ENCODE measurements at regions not wholly inside any gene's neighbourhood (a gene's known extent, or its start where the extent isn't known, plus 50 kb on each side); places are given as distances from the start of the nearest gene placed in this dataset.

DNA sequence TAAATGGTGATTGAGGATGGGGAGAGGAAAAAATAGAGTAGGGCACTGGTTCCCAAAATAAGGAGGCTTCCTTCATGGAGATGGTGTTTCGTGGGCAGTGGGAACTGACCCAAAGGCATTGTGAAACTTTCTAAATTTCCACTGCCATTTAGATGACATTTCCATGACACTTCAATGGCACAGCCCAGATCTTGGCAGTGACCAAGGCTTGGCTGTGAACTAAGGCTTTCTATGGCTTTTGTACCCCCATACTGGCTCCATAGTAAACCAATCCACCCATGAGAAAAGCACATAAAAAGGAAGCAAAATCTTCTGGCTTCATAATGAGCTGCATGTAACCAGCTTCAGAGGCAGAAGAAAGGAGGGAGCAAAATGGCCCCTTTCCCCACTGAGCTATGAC, 321.0 kb upstream of the TLE4 start:
- no peak for DNase-seq

DNA sequence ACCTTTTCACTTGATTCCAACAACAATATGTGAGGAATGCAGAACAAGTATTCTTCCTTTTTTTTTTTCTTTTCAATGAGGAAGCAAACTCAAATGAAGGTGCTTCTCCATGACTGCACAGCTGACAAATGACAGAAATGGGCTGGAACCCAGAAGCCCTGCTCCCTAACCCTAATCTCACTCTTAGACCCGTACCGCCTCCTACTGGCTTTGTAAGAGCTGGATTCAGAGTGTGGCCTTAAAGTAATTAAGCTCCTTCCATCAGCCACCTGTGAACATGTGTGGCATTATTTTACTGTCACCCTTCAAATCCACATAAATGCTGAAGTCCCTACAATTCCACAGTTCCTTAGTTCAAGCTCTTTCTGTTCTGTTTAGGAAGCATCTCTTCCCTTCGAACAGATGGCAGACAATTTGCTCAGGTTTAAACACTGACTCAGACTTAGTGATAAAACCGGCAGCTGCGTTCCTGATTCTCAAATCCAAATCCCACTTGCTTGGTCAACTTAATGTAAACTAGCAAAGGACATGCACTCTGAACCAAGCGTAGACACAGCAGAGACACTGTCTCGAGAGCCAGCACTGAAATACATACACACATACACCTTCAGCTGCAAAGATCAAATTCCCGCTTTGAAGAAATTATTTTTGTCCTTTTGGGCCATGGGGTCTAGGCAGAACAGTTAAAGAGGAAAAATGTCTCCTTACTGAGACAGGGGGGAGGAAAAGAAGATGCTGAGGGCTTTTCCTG, 316.7 kb upstream of the TLE4 start:
- DNase-seq, result no peak

DNA sequence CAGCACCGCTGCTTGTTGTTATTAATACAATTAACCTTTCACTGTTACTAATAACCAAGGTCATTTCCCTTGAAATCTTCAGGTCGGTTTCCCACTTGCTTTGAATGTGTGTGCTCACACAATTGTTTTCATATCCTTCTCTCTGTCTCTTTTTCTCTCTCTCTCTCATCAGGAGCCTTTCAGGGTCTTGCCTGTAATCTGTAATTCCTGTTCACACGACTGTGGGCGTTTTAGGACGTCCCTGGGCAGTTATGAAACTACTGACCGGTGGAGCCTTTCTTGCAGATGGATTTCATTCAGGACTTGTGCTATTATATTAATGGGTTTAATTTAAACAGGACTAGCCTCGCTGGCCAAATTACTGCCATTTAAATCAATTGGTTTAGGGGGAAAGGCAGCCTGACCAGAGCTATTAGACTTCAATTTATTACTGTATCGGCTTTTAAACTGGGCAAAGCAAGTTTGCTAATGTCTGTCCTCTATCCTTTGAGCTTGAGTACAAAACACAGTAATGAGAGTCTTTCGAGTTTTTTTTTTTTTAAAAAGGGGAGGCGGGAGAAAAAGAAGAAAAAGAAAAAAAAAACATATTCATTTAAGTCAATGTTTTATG, 316.0 kb upstream of the TLE4 start:
- DNase-seq, result no peak

DNA sequence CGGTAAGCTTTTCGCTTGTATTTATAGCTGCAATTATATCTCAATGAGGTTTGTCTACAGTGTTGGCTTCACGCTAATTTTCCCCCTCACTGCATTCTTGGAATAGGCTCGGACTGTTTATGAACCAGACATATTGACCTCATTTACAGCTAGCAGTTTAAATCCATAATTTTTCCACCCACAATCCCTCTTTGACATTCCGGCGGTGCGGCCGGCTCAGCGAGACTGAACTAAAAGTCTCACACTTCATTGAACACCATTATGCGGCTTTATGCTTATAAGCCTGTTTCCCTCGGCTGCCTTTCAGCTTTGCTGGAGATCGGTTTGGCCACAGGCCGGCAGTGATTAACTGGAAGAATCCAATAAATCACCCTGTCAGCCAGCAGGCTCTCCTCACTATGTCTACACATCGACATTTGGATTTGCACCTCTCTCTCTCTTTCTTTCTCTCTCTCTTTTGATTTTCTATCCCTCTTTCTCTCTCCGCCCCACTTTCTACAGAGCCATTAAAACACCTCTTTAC, 315.0 kb upstream of the TLE4 start:
- peak; percentile 77 for DNase-seq

DNA sequence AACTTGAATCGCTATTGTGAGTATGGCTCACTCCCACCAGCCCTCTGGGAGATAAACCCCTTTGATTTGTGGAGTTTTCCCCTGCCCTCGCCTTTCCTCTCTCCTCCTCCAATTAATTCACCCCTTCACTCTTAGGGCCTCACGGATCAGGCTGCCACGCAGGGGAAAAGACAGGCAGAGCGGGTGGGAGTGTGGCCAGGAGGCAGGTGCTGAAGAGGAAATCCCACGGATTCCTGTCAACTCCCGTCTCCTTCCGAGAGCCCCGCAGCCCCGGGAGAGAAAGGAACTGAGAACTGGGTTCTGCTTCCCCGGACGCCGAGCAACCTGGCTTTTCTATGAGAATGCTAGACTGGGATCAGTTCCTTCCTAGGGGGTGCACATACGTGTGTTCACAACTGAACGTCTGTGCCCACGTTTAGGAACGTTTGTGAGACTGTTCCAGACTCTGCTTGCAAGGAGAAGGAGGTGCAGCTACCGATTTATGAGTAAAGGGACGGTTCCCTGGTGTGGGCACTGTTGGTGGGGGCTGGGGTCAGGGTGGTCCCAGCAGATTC, 314.5 kb upstream of the TLE4 start:
- no peak for DNase-seq

DNA sequence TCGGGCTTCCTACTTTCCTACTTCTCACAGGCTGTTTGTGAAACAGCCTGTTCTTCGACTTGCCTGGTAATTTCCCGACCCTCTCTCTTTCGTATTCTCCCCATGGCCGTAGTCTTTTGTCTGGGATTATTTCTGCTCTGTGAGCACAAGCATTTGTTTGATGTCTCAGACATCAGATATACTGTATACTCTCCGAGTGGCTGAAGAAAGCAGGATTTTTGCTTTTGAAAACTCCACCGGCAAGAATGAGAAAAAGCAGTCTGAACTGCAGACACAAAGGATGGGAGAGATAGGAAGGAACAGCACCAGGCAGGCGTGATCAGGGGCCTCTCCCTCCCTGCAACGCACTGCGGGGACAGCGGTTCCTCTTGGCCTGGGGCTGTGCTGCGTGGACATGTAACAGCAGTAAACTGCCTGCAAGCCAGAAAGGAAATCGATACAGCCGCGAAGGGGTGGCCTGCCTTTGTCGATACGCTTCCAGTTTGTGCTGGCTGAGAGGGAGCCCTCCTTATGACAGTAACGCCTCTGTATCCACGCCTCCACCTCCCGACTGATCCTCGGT, 313.9 kb upstream of the TLE4 start:
- no peak for DNase-seq

DNA sequence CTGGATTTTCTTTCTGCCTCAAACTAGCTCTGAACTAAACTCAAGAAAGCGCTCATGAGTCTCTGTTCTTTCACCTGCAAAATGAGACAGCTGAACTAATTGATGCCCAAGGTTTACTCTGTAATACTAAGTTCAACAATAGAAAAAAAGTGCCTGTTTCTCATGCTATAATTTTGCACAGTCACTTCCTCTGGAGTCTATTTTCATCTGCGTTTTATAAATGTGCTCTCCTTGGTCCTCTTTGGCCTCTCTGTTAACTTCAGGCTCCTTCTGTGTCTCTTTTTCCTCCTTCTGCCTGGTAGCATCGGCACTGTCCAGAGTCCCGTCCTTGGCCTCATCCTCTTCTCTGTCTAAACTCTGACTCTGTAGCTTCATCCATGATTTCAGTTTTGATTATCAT, 311.9 kb upstream of the TLE4 start:
- DNase-seq, result no peak

DNA sequence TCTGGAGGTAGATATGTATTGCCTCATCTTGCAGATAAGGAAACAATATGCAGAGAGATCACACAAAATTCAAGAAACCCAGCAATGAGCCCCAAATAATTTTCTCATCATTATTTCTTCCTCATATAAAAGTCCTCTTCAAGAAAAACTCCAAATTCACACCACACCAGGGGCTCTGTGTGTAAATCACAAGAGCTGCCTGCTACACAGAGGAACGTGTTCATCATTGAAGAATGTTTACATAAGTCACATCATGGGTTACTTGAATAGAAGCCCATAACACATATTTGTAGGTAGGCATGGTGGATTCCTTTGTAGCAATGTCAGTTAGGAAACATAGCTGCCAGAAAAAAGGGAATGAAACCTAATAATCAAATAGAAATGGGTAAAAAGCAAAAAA, 308.1 kb upstream of the TLE4 start:
- no peak for DNase-seq

DNA sequence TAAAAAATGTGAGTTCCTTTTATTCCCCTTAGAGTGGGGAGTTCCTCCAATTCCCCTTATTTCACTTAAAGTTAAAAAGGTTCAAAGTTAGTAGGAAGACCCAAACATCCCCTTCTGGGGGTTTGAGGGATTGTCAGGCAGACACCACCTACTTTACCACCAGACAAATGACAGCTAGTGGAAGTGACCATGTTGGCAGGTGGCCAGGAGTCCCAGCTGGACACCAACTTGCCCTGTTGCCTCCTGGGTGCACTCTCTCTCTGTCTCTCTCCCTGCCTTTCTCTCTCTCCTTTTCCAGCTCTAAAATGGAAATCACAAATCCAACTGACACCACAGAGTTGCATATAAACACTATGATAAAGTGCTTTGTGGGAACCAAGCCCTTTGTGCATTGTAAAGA, 307.7 kb upstream of the TLE4 start:
- no peak for DNase-seq

DNA sequence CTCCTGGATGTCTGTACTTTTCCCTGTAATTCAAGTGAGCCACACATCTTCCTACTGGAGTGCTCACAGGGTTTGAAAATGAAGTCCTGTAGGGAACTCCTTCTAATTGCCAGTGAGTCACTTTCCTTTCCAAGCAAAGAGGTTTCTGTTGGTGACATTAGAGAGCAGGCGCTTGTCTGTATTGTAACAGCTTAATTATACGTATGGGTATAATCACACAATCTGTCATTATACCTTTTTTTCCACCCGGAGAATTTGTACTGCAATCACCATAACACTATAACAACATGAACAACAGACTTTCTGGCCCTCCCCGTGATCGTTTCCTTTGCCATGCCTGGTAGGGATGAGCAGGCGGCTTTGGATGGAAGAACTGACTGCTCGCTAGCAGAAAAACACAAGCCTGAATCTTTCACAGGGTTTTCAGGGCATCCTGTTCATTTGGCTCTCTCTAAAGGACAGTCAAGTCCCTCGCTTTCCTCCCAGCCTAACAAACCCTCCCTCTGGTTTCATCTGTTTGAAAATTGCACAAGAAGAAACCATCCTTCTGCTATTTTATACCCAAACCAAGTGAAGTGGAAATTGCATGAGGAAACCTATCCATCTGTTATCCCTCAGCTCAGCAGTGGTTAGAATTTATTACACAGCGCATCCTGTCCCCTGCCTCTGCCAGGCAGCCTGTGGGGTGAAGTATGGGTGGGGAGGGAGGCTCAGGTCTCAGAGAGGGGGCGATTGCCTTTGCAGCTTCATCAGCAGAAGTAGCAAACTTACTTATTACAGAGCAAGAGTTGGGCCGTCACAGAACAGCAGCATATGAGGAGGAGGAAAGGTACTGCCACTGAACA, 307.0 kb upstream of the TLE4 start:
- DNase-seq, result no peak

DNA sequence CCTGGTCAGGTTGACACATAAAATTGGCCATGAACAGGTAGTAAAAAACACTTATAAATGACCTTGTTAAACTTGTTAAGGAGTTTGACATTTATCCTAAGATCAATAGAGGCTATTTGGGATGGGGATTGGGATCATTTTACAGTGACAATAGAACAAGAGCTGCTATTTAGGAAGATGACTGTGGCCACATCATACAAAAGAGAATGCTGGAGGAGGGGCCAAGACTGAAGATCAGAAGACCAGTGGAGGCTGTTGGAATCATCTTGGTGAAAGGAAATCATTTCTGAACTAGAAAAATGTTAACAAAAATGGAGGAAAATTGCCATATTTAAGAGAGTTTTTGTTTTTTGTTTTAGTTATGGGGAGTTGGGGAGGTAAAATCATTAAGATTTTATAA, 304.8 kb upstream of the TLE4 start:
- no peak for DNase-seq

DNA sequence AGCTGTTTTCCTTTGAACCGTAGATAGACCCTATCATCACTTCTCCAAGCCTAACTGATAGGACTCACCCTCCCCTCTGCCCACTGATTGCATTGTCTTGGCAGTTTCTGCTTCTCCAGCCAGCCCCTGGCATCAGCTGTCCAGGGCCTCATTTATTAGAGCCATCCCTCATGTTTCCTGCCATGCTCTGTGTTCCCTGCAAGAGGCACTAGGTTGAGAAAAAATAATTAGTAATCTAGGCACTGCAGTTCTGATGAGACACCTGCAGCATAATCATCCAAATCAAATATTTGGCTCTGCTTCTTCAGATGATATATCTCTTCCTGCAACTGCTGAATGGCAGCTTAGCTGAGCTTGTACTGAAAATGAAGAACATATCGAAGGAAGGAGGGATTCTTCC, 303.0 kb upstream of the TLE4 start:
- peak; percentile 6 for DNase-seq

DNA sequence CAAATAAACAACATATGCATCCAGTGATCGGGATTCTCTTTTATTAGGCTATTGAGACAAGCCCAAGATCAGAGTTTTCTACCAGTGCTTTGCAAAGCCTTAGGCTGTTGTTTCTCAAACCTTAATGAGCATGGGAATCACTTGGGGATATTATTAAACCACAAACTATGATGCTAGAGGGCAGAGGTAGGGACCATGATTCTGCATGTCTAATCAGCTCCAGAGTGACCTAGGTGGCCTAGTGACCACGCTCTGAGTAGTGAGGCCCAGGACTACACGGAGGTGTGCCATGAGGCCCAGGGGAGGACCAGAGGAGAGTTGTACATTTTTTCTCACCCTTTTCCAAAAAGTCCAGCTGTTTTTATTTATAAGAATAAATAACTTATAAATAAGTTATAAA, 298.5 kb upstream of the TLE4 start:
- no peak for DNase-seq

DNA sequence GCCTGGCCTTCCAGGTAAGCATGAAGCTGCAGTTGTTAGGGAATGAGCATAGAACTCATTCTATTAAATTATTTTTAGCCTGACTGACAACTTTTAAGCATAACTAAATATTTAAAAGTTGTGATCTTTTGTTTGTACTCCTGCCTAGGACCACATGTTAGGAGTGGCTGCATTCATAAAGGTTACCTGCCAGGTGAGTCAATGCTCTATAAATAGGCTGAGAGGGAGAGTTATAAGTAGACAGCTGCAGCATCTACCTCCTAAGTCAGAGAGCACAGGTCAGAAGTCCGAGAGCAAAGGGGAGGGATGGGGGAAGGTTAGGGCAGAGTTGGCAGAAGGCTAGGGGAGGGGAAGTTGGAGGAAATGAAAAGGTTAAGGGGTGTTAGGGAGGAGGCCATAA, 292.4 kb upstream of the TLE4 start:
- no peak for DNase-seq

DNA sequence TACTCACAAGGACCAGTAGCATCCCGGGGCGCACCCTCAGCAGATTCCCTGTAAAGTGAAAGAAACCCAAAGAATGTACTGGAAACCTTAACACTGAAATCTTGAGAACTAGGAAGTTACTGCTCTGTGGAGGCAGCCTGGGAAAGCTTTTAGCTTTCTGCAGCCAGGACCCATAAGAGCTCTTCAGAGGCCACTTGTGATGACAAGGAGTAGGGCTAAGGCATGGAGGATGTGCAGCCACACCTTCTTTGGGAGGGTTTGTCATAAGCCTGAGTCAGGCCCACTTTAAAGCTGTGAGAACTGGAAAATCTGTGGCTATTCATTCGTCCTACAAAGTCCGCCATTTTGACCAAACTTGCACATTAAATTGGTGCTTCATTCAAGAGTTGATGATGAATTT, 291.1 kb upstream of the TLE4 start:
- DNase-seq, result no peak

DNA sequence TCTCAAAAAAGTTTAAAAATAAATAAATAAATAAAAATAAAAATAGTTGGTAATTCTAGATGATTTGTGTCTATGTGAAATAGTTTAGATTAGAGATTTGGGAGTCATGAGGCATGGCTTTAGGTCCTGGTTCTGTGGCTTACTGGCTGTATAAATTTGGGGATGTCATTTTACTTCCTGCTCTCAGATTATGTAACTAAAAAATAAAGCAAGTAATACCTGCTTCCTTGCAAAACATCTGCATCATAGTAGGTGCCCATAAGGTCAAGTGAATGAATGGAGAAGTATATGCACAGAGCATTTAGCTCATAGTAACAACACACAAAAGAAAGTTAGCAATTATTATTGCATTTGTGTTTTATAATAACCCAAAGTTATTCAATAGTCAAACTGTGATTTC, 287.7 kb upstream of the TLE4 start:
- no peak for DNase-seq

DNA sequence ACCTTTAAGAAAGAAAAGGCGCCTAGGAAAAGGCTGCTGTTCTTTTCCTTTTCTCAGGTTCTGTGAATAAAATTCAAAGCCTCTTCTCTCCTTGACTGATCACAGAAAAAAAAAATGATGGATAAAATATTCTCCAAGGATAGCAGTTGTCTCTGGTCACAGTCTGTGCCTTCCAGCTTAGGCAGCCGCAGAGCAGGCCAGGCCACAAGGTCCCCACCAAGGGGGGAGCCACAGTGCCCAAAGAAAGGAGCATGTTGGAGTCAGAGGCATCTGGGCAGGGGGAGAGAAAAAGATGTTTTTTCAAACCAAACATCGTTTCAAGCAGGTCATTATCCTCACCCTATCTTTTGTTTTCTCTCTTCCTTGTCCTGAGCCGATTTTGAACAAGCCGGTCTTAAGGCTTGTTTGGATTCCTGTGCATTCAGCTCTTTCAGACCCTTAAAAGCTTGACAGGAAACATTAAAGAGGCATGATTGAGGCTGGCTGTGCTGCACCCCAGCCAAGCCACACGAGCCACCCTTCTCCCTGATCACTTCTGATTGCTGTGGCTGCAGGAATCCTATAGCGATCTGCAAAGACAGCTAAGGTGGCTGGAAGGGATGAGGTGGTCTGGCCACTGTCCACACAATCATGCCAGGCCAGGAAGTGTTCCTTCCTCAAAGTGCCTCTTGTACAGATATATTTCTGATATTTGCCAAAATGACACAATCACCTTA, 284.6 kb upstream of the TLE4 start:
- DNase-seq, result no peak

DNA sequence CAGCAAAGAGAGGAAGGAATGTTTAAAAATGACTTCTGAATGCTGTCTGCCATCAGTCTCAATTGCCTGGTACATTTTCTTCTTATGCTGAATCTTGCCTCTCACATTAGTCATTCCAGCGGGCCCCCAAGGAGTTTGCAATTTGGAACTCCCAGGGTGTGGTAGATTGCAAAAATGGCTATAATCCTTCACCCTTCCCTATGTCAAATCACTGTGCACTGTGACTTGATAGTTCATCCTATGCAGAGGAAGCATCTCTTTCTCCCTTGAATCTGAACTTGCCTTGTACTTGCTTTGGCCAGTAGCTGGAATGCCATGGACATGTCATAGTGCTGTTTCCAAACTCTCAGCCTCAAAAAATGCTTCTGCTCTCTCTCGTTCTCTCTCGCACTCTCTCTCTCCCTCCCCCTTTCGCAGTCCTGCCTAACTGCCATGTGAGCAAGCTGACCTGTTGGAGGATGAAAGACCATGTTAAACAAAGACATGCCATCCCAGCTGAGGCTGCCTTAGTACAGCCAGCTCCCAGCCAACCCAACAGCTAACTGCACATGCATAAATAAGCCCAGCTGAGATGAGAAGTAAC, 284.0 kb upstream of the TLE4 start:
- DNase-seq, result no peak

DNA sequence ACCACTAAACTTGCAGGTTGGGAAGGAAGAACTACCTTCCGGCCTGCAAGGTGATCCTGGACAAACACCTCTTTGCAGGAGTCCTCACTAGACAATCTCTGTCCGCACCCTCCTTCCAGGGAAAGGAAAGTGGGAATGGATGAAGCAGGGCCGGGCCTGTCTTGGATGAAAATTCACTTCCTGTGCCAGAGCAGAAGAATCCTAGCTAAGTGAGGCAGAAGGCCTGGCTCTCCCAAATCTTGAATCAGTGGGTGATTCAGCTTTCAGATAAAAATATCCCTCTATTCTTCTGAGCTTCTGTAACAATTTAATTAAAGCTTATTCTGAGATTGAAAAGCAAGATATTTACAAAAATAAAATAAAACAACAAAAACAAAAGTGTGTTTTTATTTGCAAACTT, 281.9 kb upstream of the TLE4 start:
- no peak for DNase-seq

DNA sequence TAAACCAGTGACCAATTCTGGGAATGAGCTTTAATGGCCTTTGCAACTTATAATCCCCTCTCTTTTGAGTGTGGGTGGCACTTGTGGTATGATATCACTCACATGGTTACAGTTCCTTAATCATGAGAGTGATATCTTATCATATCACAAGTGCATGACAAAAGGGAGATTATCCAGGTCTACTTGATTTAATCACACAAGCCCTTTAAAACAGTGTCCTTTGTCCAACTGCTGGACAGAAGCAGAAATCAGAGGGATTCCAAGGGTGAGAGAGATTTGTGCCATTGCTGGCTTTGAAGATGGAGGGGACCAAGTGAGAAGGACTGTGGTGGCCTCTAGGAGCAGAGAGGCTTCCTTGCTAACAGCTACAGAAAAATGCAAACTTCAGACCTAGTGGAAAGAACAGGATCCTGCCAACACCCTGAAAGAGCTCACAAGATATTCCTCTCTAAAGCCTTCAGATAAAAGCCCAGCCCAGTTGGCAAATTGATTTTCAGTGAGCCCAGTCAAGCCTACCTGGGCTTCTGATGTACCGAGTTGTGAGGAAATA, 279.0 kb upstream of the TLE4 start:
- DNase-seq, result no peak

DNA sequence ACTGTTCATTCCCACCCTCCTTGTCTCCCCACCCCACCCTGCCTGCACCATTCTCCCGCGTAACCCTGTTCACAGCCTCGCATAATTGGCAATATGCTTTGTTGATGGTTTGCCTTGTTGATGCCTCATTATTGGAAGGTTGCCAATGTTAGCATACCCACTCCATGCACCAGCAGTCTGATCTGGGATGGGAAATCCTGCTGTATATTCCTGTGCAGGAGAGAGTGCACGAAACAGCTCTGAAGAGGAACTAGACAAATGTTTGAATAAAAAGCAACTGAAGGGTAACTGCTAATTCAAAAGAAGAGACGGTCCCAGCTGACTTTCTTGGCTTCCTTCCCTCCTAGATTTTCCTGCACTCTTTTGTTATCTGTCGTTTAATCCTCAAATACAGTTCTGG, 271.7 kb upstream of the TLE4 start:
- DNase-seq, result peak; percentile 87

DNA sequence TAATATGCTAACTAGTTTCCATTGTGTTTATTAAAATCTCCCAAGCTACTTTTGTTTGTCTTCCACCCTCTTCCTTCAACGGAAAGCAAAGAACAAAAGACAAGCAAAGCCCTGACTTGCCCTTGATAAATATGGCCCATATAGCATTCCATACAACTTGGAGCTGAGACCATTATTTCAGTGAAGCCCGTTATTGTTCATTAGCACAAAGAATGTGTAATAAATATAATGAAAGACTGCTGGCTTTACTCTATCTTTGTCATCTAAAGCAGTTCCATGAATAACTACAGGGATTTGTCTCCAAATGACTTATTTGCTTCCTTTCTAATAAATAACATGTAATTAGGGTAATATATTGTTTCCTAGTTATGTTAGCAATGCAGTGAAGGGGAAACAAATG, 270.7 kb upstream of the TLE4 start:
- DNase-seq, result no peak
